HCT116 (cell line): ENCODE measurements at regions not wholly inside any gene's neighbourhood (a gene's known extent, or its start where the extent isn't known, plus 50 kb on each side); places are given as distances from the start of the nearest gene placed in this dataset.

Experiments used
- ATAC-seq: fragments of 200-7000 bp; cut with Tn5 transposase; 2 replicates; pipeline ENCODE4 v1.9.1; 2020; ENCODE audit warnings: mild to moderate bottlenecking, moderate library complexity
- BruUV-seq: library from RNA; stranded (reverse); fragments of 400-500 nt; replicated peaks from 2 replicates; lab custom pipeline; 2021; lab: Mats Ljungman, UMichigan
- CTCF ChIA-PET: fragments of 300-600 bp; sonication (Branson Sonifier 250); formaldehyde crosslinking; loops from one replicate; lab custom pipeline; 2021; ENCODE audit warnings: antibody characterized with exemption; lab: Charles Lee
- POLR2A ChIA-PET: fragments of 300-600, 350-600 bp; sonication (Branson Sonifier 250); formaldehyde crosslinking; loops from one replicate; lab custom pipeline; 2021; ENCODE audit warnings: antibody characterized with exemption; lab: Charles Lee
- RAD21 ChIA-PET, 2 experiments: fragments of 300-600 bp; sonication (Branson Sonifier 250); formaldehyde crosslinking; loops; one replicate each; lab custom pipeline; 2023; ENCODE audit warnings: low total read pairs in 2 of 2; ENCODE audit not compliant: uncharacterized antibody in 2 of 2, unreplicated experiment in 2 of 2, low non-redundant PET in 1 of 2; lab: Charles Lee
- DNase-seq: peaks from one replicate; pipeline ENCODE4 v3.0.0-alpha.2; 2010; ENCODE audit warnings: low read depth, low spot score
- H2AFZ ChIP-seq: fragments of 200-600 bp; shearing (Covaris generic), sonication (generic); 2 replicates; pipeline ENCODE4 v1.6.1; 2017; ENCODE audit warnings: low read depth, mixed run types, mixed read lengths, antibody characterized with exemption, low read length; ENCODE audit not compliant: poor library complexity, severe bottlenecking
- H3K27ac ChIP-seq: 2 replicates; pipeline ENCODE4 v1.5.1; 2012; ENCODE audit warnings: low read depth, low read length
- H3K27me3 ChIP-seq: fragments of 200-600 bp; sonication (generic); 2 replicates; pipeline ENCODE4 v1.6.1; 2016; ENCODE audit warnings: mixed run types, low read length, mixed read lengths; ENCODE audit not compliant: insufficient read depth
- H3K36me3 ChIP-seq, 2 experiments: fragments of 200-500 bp in 1 of 2; fragments of 200-600 bp in 1 of 2; sonication (Bioruptor generic) in 1 of 2; sonication (generic) in 1 of 2; 2 replicates each; pipeline versions ENCODE4 v1.5.1 to v1.6.1; 2014 to 2016; ENCODE audit warnings: low read length in 2 of 2, inconsistent platforms in 1 of 2, mixed read lengths in 1 of 2, mixed run types in 1 of 2; ENCODE audit not compliant: insufficient read depth in 2 of 2, control insufficient read depth in 1 of 2
- H3K4me1 ChIP-seq, 2 experiments: fragments of 200-600 bp in 1 of 2; sonication (generic) in 1 of 2; 2 replicates each; pipeline versions ENCODE4 v1.5.1 to v1.6.1; 2012 to 2017; ENCODE audit warnings: low read length in 2 of 2, inconsistent platforms in 1 of 2, mild to moderate bottlenecking in 1 of 2, mixed read lengths in 1 of 2, mixed run types in 1 of 2, moderate library complexity in 1 of 2; ENCODE audit not compliant: insufficient read depth in 2 of 2, control insufficient read depth in 1 of 2
- H3K4me2 ChIP-seq: fragments of 200-600 bp; sonication (generic); 2 replicates; pipeline ENCODE4 v1.6.1; 2017; ENCODE audit warnings: mixed run types, low read length, mixed read lengths
- H3K4me3 ChIP-seq, 2 experiments: fragments of 200-600 bp in 1 of 2; sonication (generic) in 1 of 2; replicated peaks in 1 of 2; 2 replicates each; pipeline ENCODE4 v1.5.1; 2011 to 2016; ENCODE audit warnings: low read length in 2 of 2, control low read depth in 1 of 2, low read depth in 1 of 2, mild to moderate bottlenecking in 1 of 2, mixed read lengths in 1 of 2, mixed run types in 1 of 2
- H3K79me2 ChIP-seq: fragments of 200-600 bp; sonication (generic); 2 replicates; pipeline ENCODE4 v1.6.1; 2017; ENCODE audit warnings: mild to moderate bottlenecking, mixed run types, low read length, moderate library complexity, mixed read lengths; ENCODE audit not compliant: insufficient read depth
- H3K9ac ChIP-seq: fragments of 200-600 bp; sonication (generic); 2 replicates; pipeline ENCODE4 v1.6.1; 2016; ENCODE audit warnings: low read length, mixed read lengths
- H3K9me2 ChIP-seq: fragments of 200-600 bp; sonication (generic), shearing (Covaris generic); 2 replicates; pipeline ENCODE4 v1.6.1; 2017; ENCODE audit warnings: mixed run types, mild to moderate bottlenecking, moderate library complexity; ENCODE audit not compliant: insufficient read depth
- H3K9me3 ChIP-seq, 2 experiments: fragments of 200-500 bp in 1 of 2; fragments of 200-600 bp in 1 of 2; sonication (Bioruptor generic) in 1 of 2; sonication (generic) in 1 of 2; 2 replicates each; pipeline ENCODE4 v1.6.1; 2014 to 2017; ENCODE audit warnings: low read length in 2 of 2, mixed read lengths in 2 of 2, inconsistent platforms in 1 of 2, low read depth in 1 of 2, mild to moderate bottlenecking in 1 of 2, mixed run types in 1 of 2, moderate library complexity in 1 of 2; ENCODE audit not compliant: control insufficient read depth in 1 of 2, insufficient read depth in 1 of 2
- H4K20me1 ChIP-seq: fragments of 200-600 bp; sonication (generic), shearing (Covaris generic); 2 replicates; pipeline ENCODE4 v1.6.1; 2017; ENCODE audit warnings: mixed run types, mild to moderate bottlenecking, moderate library complexity; ENCODE audit not compliant: insufficient read depth
- CTCF ChIP-seq, 3 experiments: fragments of 200-600 bp in 1 of 3; sonication (generic) in 1 of 3; IDR thresholded peaks in 2 of 3; conservative IDR thresholded peaks in 1 of 3; 2 replicates each; pipeline ENCODE4 v1.5.1; 2012 to 2017; ENCODE audit warnings: low read depth in 2 of 3, low read length in 2 of 3, antibody characterized with exemption in 1 of 3, borderline replicate concordance in 1 of 3, control low read depth in 1 of 3, mild to moderate bottlenecking in 1 of 3, mixed read lengths in 1 of 3, mixed run types in 1 of 3, moderate library complexity in 1 of 3; ENCODE audit not compliant: insufficient read depth in 1 of 3
- EGR1 ChIP-seq: IDR thresholded peaks from 2 replicates; pipeline ENCODE4 v1.6.1; 2012; ENCODE audit warnings: low read depth
- EZH2phosphoT487 ChIP-seq: fragments of 200-600 bp; IDR thresholded peaks from 2 replicates; pipeline ENCODE4 v1.6.1; 2018; ENCODE audit warnings: antibody characterized with exemption, borderline replicate concordance
- POLR2A ChIP-seq: IDR thresholded peaks from 2 replicates; pipeline ENCODE4 v1.7.0; 2011; ENCODE audit warnings: borderline replicate concordance; ENCODE audit not compliant: insufficient read depth, insufficient read length; ENCODE audit errors: extremely low read depth
- SRF ChIP-seq: IDR thresholded peaks from 2 replicates; pipeline ENCODE4 v1.6.1; 2012; ENCODE audit warnings: low read depth
- intact Hi-C: fragments of 100-400 bp; cut with micrococcal nuclease; formaldehyde crosslinking; loops from 2 replicates; pipeline ENCODE4 v1.10.0; 2022
- TF ChIP-seq, protein P1 (sequence below): IDR thresholded peaks from 2 replicates; pipeline ENCODE4 v1.6.1; 2012; ENCODE audit warnings: low read depth
- TF ChIP-seq, protein P2 (sequence below): IDR thresholded peaks from 2 replicates; pipeline ENCODE4 v1.6.1; 2012
- TF ChIP-seq, protein P3 (sequence below): IDR thresholded peaks from 2 replicates; pipeline ENCODE4 v1.6.1; 2011; ENCODE audit warnings: mild to moderate bottlenecking, low read length, moderate library complexity; ENCODE audit not compliant: insufficient replicate concordance; ENCODE audit errors: extremely low read depth

DNA sequence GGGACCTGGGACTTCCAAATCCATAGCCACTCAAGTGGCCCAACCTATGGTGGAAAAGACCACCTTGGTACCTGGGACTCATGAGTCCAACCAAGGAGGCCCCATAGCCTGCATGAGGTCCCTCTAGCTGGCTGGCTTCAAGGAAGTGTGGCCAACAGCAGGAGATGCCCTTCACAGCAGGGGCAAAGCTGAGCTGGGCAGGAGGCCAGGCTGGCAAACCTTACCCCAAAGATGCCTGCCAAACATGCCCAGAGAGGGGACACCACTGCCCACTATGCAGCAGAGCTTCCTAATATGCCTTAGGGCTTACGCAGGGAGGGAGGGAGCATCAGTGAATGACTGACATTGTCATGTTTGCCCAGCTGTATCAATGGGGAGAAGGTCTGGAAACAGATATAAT, 188.0 kb upstream of the GLI2 start:
- ATAC-seq (no peak), DNase-seq (no peak)
- intact Hi-C loops, result no loop called here
- no peak overlapping the region for H2AFZ ChIP-seq
- no peaks in the 10 kb centered on the region for H3K9me2 ChIP-seq
- H3K4me2 ChIP-seq, result no peak overlapping the region
- no peak overlapping the region for H3K27ac ChIP-seq
- no peaks in the 10 kb centered on the region for H4K20me1 ChIP-seq
- ChIA-PET RAD21 (no interaction called here), POLR2A (no interaction called here), CTCF (interaction anchor here (0.6 kb wide), 1 partner anchor 146 kb away, joined by 3 read pairs; no protein-coding TSS in a partner anchor)
- BruUV-seq, result no TSS peak
- H3K27me3 ChIP-seq, result no peaks in the 10 kb centered on the region
- H3K79me2 ChIP-seq, result no peaks in the 10 kb centered on the region
- peaks cover 4 to 12% of the 10 kb centered on the region in 2 experiments; a peak in 3 of 4 replicates for H3K4me1 ChIP-seq
- no peaks in the 10 kb centered on the region for H3K9me3 ChIP-seq
- H3K4me3 ChIP-seq, result no peak overlapping the region
- no peak for TF ChIP-seq CTCF (IDR thresholded peaks at IDR 0.05 in 2 of 3, conservative IDR thresholded peaks at IDR 0.05 in 1 of 3; ENCODE audit: borderline replicate concordance in 1 of 3, insufficient read depth in 1 of 3, low read depth in 2 of 3, low read length in 2 of 3)
- TF ChIP-seq, protein P1, sequence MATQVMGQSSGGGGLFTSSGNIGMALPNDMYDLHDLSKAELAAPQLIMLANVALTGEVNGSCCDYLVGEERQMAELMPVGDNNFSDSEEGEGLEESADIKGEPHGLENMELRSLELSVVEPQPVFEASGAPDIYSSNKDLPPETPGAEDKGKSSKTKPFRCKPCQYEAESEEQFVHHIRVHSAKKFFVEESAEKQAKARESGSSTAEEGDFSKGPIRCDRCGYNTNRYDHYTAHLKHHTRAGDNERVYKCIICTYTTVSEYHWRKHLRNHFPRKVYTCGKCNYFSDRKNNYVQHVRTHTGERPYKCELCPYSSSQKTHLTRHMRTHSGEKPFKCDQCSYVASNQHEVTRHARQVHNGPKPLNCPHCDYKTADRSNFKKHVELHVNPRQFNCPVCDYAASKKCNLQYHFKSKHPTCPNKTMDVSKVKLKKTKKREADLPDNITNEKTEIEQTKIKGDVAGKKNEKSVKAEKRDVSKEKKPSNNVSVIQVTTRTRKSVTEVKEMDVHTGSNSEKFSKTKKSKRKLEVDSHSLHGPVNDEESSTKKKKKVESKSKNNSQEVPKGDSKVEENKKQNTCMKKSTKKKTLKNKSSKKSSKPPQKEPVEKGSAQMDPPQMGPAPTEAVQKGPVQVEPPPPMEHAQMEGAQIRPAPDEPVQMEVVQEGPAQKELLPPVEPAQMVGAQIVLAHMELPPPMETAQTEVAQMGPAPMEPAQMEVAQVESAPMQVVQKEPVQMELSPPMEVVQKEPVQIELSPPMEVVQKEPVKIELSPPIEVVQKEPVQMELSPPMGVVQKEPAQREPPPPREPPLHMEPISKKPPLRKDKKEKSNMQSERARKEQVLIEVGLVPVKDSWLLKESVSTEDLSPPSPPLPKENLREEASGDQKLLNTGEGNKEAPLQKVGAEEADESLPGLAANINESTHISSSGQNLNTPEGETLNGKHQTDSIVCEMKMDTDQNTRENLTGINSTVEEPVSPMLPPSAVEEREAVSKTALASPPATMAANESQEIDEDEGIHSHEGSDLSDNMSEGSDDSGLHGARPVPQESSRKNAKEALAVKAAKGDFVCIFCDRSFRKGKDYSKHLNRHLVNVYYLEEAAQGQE, result no peak
- TF ChIP-seq SRF, result no peak
- TF ChIP-seq, protein P2, sequence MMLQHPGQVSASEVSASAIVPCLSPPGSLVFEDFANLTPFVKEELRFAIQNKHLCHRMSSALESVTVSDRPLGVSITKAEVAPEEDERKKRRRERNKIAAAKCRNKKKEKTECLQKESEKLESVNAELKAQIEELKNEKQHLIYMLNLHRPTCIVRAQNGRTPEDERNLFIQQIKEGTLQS, result no peak
- no peak for TF ChIP-seq EGR1
- TF ChIP-seq POLR2A, result no peak
- TF ChIP-seq EZH2phosphoT487, result no peak
- TF ChIP-seq, protein P3, sequence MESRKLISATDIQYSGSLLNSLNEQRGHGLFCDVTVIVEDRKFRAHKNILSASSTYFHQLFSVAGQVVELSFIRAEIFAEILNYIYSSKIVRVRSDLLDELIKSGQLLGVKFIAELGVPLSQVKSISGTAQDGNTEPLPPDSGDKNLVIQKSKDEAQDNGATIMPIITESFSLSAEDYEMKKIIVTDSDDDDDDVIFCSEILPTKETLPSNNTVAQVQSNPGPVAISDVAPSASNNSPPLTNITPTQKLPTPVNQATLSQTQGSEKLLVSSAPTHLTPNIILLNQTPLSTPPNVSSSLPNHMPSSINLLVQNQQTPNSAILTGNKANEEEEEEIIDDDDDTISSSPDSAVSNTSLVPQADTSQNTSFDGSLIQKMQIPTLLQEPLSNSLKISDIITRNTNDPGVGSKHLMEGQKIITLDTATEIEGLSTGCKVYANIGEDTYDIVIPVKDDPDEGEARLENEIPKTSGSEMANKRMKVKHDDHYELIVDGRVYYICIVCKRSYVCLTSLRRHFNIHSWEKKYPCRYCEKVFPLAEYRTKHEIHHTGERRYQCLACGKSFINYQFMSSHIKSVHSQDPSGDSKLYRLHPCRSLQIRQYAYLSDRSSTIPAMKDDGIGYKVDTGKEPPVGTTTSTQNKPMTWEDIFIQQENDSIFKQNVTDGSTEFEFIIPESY, result no peak
- no peaks in the 10 kb centered on the region for H3K36me3 ChIP-seq
- no peak overlapping the region for H3K9ac ChIP-seq
